Activated CD8-positive, alpha-beta memory T cell treated with anti-CD3 and anti-CD28 coated beads for 36 hours (primary cell): ENCODE measurements at regions not wholly inside any gene's neighbourhood (a gene's known extent, or its start where the extent isn't known, plus 50 kb on each side); places are given as distances from the start of the nearest gene placed in this dataset.
"Not testable (repeated sequence)": the region's sequence is repeated elsewhere in the genome, so short reads cannot be mapped to it uniquely, and the experiment has no call there.

ENCODE experiments used
- CTCF ChIA-PET: fragments of 350-600 bp; sonication (Branson Sonifier 250); formaldehyde crosslinking; loops from one replicate; lab custom pipeline; 2021; ENCODE audit warnings: antibody characterized with exemption; lab: Charles Lee
- POLR2A ChIA-PET: fragments of 350-600 bp; sonication (Branson Sonifier 250); formaldehyde crosslinking; loops from one replicate; lab custom pipeline; 2021; ENCODE audit warnings: antibody characterized with exemption; lab: Charles Lee

DNA sequence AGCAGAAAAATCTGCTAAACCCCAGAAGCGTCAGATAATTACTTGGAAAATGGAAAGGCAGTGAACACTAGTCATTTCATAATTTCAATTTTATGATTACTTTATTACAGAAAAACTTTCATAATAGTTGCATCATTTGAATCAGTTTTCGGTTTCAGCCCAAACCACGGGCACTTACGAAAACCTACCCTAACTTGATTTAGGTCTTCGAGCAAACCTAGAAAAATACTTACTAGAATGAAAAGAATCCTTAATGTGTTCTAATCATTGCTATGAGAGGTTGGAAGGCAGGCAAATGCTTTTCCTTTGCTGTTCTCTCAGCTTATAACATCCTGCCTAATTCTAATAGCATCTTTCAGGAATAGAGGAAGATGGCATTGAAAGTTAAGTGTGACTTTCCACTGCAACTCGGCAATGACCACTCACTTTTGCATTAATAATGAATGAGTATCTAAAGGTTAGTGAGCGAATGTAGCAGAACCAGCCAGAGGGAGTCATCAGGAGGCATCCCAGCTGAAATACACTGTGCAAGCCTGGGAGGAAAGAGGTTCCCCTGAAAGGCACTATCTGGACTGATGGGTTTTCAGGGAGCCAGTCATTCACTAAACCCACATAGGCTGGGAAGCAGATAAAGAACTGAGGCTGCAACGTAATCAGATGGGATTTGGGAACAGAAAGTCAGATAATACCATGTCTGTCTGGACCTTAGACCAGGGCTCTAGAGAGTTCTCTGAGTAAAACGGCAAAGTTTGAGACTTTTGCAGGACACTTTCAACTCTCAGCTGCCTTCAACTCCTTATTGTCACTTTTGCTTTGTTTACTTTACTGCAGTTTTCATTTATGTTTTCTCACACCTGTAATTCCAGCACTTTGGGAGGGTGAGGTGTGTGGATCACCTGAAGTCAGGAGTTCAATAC lies 520.8 kb downstream of the RNF144A start:
- CTCF ChIA-PET = interaction anchor here (1.1 to 1.5 kb wide), 5 partner anchors 10 to 287 kb away, joined by 3 to 5 read pairs (median 3); no protein-coding TSS in a partner anchor
- POLR2A ChIA-PET = interaction anchor here (0.6 to 2.6 kb wide), 4 partner anchors 12 to 288 kb away, joined by 3 to 10 read pairs (median 6); no protein-coding TSS in a partner anchor

DNA sequence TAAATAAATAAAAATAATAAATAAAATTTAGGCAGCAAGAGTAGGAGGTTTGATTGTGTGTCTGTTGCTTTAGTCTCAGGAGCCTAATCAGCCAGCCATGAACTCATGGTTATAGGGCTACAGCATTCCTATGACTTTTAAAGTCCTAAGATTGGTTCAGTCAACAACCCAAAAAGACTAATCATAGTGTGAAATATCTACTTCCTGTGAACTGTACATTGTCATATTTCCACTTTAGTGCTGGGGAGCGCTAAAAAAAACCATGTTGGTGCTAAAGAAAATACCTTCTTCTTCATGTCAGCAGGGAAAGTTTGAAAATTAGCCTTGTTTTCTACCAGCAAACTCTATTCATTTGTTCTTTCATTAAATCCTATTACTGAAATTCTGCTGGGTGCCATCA lies 521.6 kb downstream of the RNF144A start:
- ChIA-PET POLR2A (interaction anchor here (1.0 to 2.6 kb wide), 2 partner anchors 85 to 286 kb away, joined by 3 to 10 read pairs; no protein-coding TSS in a partner anchor), CTCF (interaction anchor here (1.5 kb wide), 1 partner anchor 11 kb away, joined by 5 read pairs; no protein-coding TSS in a partner anchor)

GRCh38 chr2:7440977-7441376 lies 523.8 kb downstream of the RNF144A start:
- POLR2A ChIA-PET = interaction anchor here (1.0 kb wide), 1 partner anchor 10 kb away, joined by 3 read pairs; no protein-coding TSS in a partner anchor
- CTCF ChIA-PET = interaction anchor here (0.8 kb wide), 1 partner anchor 9 kb away, joined by 3 read pairs; no protein-coding TSS in a partner anchor

DNA sequence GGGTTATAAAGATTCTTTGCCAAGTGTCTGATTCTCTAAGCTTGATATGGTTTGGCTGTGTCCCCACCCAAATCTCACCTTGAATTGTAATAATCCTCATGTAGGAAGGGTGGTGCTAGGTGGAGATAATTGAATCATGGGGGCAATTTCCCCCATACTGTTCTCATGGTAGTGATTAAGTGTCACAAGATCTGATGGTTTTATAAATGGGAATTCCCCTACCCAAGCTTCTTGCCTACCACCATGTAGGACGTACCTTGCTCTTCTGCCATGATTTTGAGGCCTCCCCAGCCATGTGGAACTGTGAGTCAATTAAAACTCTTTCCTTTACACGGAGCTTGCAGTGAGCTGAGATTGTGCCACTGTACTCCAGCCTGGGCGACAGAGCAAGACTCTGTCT lies 524.6 kb downstream of the RNF144A start:
- CTCF ChIA-PET = not testable (repeated sequence)
- POLR2A ChIA-PET = interaction anchor here (0.7 kb wide), 1 partner anchor 111 kb away, joined by 3 read pairs; no protein-coding TSS in a partner anchor

- ChIA-PET CTCF (interaction anchor here (0.6 kb wide), 1 partner anchor 1944 kb away, joined by 3 read pairs; no protein-coding TSS in a partner anchor), POLR2A (interaction anchor here (1.0 to 1.2 kb wide), 2 partner anchors 24 to 281 kb away, joined by 3 read pairs; no protein-coding TSS in a partner anchor)
These were observed 527.4 kb downstream of the RNF144A start for GRCh38 chr2:7444626-7445025.

DNA sequence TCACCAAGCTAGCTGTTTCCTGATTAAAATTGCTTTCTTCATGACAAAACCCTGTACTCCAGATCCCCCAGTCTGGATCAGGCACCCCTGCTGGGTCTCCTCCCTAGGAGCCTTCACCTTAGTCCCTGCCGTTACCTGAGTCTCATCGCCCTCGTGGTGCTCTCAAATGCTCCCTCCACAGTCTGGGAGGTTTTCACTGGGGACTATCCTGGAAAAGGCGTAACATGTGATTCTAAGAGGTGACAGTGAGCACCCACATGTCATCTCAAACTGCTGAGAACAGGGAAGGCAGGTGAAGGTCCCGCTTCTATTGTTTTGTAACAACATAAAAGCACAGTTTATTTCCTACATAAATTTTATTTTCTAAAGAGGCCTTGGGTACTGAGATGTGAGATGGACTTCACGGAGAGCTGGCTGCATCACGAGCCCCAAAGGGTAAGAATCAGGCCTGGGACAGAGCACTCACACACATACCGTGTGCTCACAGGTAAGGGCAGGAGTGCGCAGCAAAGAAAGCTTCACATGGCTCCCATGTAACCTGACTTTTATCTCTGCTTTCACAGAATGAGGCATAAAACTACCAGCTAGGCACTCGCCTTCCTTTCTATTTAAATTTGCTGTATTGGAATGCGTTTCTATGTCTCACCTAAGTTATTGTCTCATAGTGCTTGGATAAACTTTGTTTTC lies 531.5 kb downstream of the RNF144A start:
- CTCF ChIA-PET = interaction anchor here (1.1 kb wide), 1 partner anchor 14 kb away, joined by 3 read pairs; no protein-coding TSS in a partner anchor
- POLR2A ChIA-PET = no interaction called here

DNA sequence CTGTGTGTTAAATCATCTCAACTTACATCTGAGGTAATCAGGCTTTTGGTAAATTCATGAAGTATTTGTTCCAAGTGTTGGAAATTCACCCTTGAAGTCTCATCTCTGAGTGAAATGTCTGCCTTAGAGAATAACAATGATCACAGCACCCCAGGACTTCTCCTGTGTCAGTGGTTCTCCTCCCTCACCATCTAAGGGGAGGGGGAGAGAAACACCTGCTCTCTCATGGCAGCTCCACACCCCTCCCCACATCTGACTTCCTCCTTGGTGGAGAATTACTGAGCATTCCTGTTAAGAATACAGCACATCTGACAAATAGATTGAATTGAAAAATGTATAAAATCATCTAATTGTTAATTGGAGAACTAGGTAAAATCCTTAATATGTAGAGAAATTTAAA lies 532.1 kb downstream of the RNF144A start:
- CTCF ChIA-PET = interaction anchor here (1.1 to 2.1 kb wide), 2 partner anchors 15 to 223 kb away, joined by 3 to 5 read pairs; no protein-coding TSS in a partner anchor
- POLR2A ChIA-PET = no interaction called here

DNA sequence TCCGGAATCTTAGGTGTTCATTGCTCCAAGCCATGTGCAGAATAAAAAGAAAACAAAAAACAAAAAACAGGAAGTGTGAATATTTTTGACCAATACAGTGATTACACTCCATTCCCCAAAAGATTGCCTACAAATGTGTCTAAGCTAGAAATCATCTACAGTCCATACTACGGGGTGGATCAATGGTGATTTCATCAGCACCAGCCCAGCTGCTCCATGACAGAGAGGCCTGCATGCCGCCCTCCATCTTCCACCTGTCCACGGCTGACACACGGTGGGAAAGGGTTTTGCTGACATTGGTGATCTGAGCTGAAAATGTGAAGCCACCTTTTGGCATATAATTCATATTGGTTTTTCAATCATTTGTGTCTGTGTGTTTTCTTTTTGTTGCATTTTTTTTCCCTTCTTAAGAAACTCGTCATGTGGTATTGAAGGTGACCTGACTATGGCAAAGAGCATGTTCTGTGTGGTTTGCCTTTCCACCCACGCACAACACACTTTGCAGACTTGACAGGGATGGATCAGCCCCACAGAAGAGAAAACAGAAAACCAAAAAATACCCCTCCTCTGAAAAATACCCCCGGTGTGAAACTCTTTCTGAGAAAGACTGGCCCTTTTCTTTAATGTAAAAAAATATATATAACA lies 533.1 kb downstream of the RNF144A start:
- POLR2A ChIA-PET = interaction anchor here (1.0 to 2.5 kb wide), 7 partner anchors 10 to 117 kb away, joined by 3 to 17 read pairs (median 3); no protein-coding TSS in a partner anchor

GRCh38 chr2:7450833-7451190 lies 533.6 kb downstream of the RNF144A start:
- ChIA-PET CTCF (interaction anchor here (0.6 to 2.1 kb wide), 5 partner anchors 10 to 222 kb away, joined by 3 to 5 read pairs (median 3); no protein-coding TSS in a partner anchor), POLR2A (interaction anchor here (1.0 to 2.5 kb wide), 7 partner anchors 10 to 117 kb away, joined by 3 to 17 read pairs (median 3); no protein-coding TSS in a partner anchor)

More for the DNA sequence above, 533.1 kb downstream of the RNF144A start:
- CTCF ChIA-PET = interaction anchor here (0.6 to 2.1 kb wide), 4 partner anchors 10 to 222 kb away, joined by 3 to 5 read pairs (median 3); no protein-coding TSS in a partner anchor

GRCh38 chr2:7452110-7452876 lies 535.1 kb downstream of the RNF144A start:
- CTCF ChIA-PET = interaction anchor here (0.7 to 1.2 kb wide), 5 partner anchors 9 to 75 kb away, joined by 3 to 4 read pairs (median 3); no protein-coding TSS in a partner anchor
- POLR2A ChIA-PET = interaction anchor here (0.7 to 2.5 kb wide), 4 partner anchors 15 to 220 kb away, joined by 3 to 17 read pairs (median 3); no protein-coding TSS in a partner anchor

GRCh38 chr2:7454592-7454991 lies 537.4 kb downstream of the RNF144A start:
- CTCF ChIA-PET = no interaction called here
- POLR2A ChIA-PET = no interaction called here

- POLR2A ChIA-PET = no interaction called here
- CTCF ChIA-PET = no interaction called here
These were observed 539.5 kb downstream of the RNF144A start for GRCh38 chr2:7456762-7457161.

GRCh38 chr2:7458066-7458465 lies 540.9 kb downstream of the RNF144A start:
- ChIA-PET CTCF (no interaction called here), POLR2A (no interaction called here)

DNA sequence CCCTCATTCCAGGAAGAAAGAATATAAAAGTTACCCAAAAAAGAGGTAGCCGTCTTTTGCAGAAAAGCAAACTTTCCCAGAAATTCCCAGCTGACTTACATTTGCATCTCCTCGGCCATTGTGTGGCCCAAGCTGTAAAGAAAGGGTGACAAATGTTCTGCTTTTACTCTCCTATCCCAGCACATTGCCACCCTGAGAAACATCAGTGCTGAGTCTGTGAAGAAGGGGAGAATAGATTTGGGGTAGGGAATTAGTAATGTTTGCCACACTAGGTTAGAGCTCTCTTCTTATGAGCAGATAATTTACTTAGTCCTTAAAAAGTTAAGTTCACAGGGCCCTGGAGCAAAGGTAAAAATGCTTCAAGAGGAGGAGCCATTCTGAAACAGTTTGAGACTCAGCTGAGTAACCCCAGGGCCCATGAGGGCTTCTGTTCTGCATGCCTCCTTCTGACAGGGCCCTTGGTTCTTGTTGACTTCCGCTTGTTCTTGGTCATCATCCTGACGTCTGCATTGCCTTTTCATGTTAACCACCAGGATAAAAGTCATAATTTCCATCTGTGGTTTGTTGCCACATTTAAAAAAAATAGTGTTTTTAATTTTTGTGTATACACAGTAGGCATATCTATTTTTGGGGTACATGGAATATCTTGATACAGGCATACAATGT lies 550.7 kb downstream of the RNF144A start:
- CTCF ChIA-PET = interaction anchor here (0.6 to 1.0 kb wide), 2 partner anchors 16 to 258 kb away, joined by 3 to 4 read pairs; no protein-coding TSS in a partner anchor
- POLR2A ChIA-PET = interaction anchor here (0.6 to 1.2 kb wide), 6 partner anchors 16 to 258 kb away, joined by 3 to 9 read pairs (median 3); no protein-coding TSS in a partner anchor

- POLR2A ChIA-PET = interaction anchor here (0.9 to 1.2 kb wide), 3 partner anchors 18 to 36 kb away, joined by 3 to 9 read pairs (median 3); no protein-coding TSS in a partner anchor
- CTCF ChIA-PET = interaction anchor here (1.0 kb wide), 1 partner anchor 16 kb away, joined by 3 read pairs; no protein-coding TSS in a partner anchor
These were observed 551.2 kb downstream of the RNF144A start for GRCh38 chr2:7468448-7468828.

DNA sequence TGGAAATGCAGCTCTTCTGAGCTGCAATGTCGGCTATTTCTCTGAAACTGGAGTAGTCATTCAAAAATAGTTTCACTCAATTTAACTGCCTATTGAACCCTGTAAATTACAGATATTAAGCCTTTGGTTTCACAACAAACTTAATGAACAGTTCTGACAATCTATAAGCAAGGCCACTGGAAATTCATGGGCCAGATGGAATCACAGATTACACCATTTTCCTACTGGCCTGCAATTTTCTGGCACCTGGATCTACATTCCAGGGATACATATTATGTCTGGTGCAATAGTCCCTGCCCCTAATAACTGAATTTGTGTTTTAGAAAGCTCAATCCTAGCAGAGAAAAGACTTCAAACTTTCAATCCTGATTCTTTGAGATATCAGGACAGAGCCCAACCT lies 551.7 kb downstream of the RNF144A start:
- ChIA-PET POLR2A (no interaction called here), CTCF (no interaction called here)

GRCh38 chr2:7471185-7471584 lies 554.0 kb downstream of the RNF144A start:
- CTCF ChIA-PET = no interaction called here
- POLR2A ChIA-PET = no interaction called here
